ENCODE measurements at regions not wholly inside any gene's neighbourhood (a gene's known extent, or its start where the extent isn't known, plus 50 kb on each side); places are given as distances from the start of the nearest gene placed in this dataset.

DNA sequence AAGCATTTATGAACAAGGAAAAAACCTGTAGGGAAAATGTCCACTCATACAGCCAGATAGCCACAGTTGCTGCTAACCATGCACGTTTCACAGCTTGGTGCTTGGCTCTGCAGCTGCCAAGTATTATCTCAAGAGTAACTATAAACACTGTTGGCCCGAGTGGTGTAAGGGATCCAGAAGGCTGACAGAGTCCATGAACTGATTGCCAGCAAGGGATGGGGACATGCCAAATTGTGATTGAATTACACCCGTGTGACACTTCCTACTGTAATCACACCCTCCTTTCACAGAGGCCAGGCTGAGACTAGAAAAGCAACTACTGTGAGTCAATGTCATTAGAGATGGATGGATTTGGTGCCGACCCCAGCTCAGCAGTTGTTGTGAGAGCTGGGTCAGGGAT lies 223.9 kb upstream of the ANKRD50 start:
- Histone ChIP-seq H2BK120ac (ENCODE audit: low read depth, low read length) (no peak overlapping the region), H4K5ac (ENCODE audit: low read depth, low read length) (no peak overlapping the region), H3K23ac (ENCODE audit: low read depth, low read length) (peak overlapping the region; percentile 32; the same call in 1 of the 2 replicates), H3K9ac (ENCODE audit: low read depth, low read length) (no peak overlapping the region), H3K56ac (ENCODE audit: extremely low read depth, insufficient read depth, low read length) (no peak overlapping the region), H4K8ac (ENCODE audit: low read depth in 2 of 2, low read length in 2 of 2) (no peak overlapping the region), H4K20me1 (ENCODE audit: insufficient read depth, low read length) (no peaks in the 10 kb centered on the region), H2BK5ac (ENCODE audit: low read depth, low read length, poor library complexity, severe bottlenecking) (no peak overlapping the region), H2AFZ (replicated peaks; ENCODE audit: low read length, poor library complexity) (peak overlapping the region; percentile 33), H3K4me3 (ENCODE audit: insufficient read depth, low read depth, low read length) (no peak overlapping the region), H3K4me1 (ENCODE audit: control insufficient read depth, insufficient read depth, low read length) (peaks cover 3% of the 10 kb centered on the region), H3K18ac (ENCODE audit: low read depth, low read length) (0 out of 2 replicates have a peak overlapping the region, but pooled peaks have one; percentile 5), H3K27me3 (ENCODE audit: control insufficient read depth, insufficient read depth, low read length) (no peaks in the 10 kb centered on the region), H3K36me3 (ENCODE audit: control insufficient read depth, insufficient read depth, low read length) (no peaks in the 10 kb centered on the region), H4K91ac (ENCODE audit: insufficient read depth, low read depth, low read length) (0 out of 2 replicates have a peak overlapping the region, but pooled peaks have one; percentile 20), H3K9me1 (ENCODE audit: insufficient read depth, low read length) (no peaks in the 10 kb centered on the region; the same call in 1 of the 2 replicates), H3K4me2 (ENCODE audit: low read depth, low read length) (peak overlapping the region; percentile 25; the same call in 1 of the 2 replicates), H2BK15ac (ENCODE audit: low read depth, low read length) (peak overlapping the region; percentile 35; the same call in 2 of the 3 replicates), H3K4ac (ENCODE audit: low read depth, low read length) (peak overlapping the region; percentile 6; the same call in 1 of the 2 replicates), H3K9me3 (ENCODE audit: control insufficient read depth, insufficient read depth, low read length) (no peaks in the 10 kb centered on the region), H3K79me1 (ENCODE audit: low read depth in 1 of 2, low read length in 2 of 2) (no peaks in the 10 kb centered on the region), H2AK5ac (ENCODE audit: low read depth, low read length) (peak overlapping the region; percentile 56; the same call in 1 of the 2 replicates), H3K14ac (replicated peaks; ENCODE audit: low read depth, low read length) (no peak overlapping the region), H3K27ac (ENCODE audit: insufficient read depth, low read length) (no peak overlapping the region), H2BK20ac (ENCODE audit: low read depth, low read length) (no peak overlapping the region), H2AK9ac (replicated peaks; ENCODE audit: low read depth, low read length, poor library complexity) (no peak overlapping the region)
- no TSS peak for BruUV-seq (replicated peaks)
- ChIA-PET POLR2A (ENCODE audit: unreplicated experiment) (no interaction called here), CTCF (interaction anchor here (0.9 kb wide), 1 partner anchor 181 kb away, joined by 3 read pairs; no protein-coding TSS in a partner anchor)
- in situ Hi-C loops (cut with MboI; ENCODE audit: low sequenced_read_pairs), result no loop called here
- 10% methylated on average over 1 of the region's 4 CpGs; no CpG with 5 or more reads in 1 of the 2 experiments for WGBS, 2 experiments (ENCODE audit: extremely low coverage in 2 of 2, insufficient read length in 1 of 2)
- dilution Hi-C loops (cut with HindIII; ENCODE audit: low sequenced_read_pairs, unreplicated experiment), result no loop called here
- TF ChIP-seq, protein P1, sequence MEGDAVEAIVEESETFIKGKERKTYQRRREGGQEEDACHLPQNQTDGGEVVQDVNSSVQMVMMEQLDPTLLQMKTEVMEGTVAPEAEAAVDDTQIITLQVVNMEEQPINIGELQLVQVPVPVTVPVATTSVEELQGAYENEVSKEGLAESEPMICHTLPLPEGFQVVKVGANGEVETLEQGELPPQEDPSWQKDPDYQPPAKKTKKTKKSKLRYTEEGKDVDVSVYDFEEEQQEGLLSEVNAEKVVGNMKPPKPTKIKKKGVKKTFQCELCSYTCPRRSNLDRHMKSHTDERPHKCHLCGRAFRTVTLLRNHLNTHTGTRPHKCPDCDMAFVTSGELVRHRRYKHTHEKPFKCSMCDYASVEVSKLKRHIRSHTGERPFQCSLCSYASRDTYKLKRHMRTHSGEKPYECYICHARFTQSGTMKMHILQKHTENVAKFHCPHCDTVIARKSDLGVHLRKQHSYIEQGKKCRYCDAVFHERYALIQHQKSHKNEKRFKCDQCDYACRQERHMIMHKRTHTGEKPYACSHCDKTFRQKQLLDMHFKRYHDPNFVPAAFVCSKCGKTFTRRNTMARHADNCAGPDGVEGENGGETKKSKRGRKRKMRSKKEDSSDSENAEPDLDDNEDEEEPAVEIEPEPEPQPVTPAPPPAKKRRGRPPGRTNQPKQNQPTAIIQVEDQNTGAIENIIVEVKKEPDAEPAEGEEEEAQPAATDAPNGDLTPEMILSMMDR (conservative IDR thresholded peaks at IDR 0.05; ENCODE audit: low read depth, low read length), result no peak
- peak; percentile 86 for TF ChIP-seq BHLHE40 (IDR thresholded peaks at IDR 0.05; ENCODE audit: low read depth, low read length)
- ATAC-seq (ENCODE audit: low read depth) (peak; percentile 70), DNase-seq (peak; percentile 60)
- intact Hi-C loops (cut with micrococcal nuclease), result loop anchor here (5.0 to 10.0 kb wide), 3 partner anchors 308 to 1164 kb away; no protein-coding TSS in a partner anchor

All from IMR-90 (cell line).